Ovary (tissue), 3 donors: ENCODE measurements at regions not wholly inside any gene's neighbourhood (a gene's known extent, or its start where the extent isn't known, plus 50 kb on each side); places are given as distances from the start of the nearest gene placed in this dataset.

ENCODE experiments used
- EP300 ChIP-seq: sonication (generic); formaldehyde crosslinking; IDR thresholded peaks from one replicate; pipeline ENCODE4 v1.6.1; 2017; ENCODE audit warnings: antibody characterized with exemption
- POLR2A ChIP-seq: fragments of 450-650 bp; IDR thresholded peaks from one replicate; pipeline ENCODE4 v1.6.1; 2017; ENCODE audit warnings: antibody characterized with exemption, mild to moderate bottlenecking, moderate library complexity
- TF ChIP-seq, protein P1 (sequence below), 3 donors: fragments of 450-650 bp in 2 of 3; fragments of 200-600 bp in 1 of 3; IDR thresholded peaks; one replicate each; pipeline versions ENCODE4 v1.5.1 to v1.8.0; 2016 to 2022; ENCODE audit warnings: antibody characterized with exemption in 3 of 3, mild to moderate bottlenecking in 1 of 3
- donor health status: DM: no; HTN: no; CAD: no.

DNA sequence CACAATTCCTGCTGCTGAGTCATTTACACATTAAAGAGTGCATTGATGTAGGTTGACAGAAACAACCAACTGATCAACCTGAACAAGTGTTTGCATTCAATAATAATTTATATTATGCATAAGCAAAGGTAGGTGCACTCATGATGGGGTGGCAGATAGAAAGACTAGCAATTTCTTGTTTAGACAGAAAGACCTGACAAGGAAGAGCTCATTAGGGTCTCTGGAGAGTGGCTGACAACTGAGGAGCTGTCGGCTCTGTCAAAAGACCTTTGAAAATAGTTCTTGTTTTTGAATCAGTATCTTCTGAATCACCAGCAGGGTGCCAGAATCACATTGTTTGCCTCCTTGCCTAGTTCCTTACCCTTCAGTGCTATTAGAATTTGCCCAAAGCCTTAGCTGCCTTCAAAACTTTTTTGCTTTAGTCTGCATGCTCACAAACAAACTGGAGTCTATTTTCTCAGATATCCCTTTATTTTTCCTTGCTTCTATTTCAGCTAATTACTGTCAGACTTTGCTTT, 234.7 kb downstream of the BTG1 start:
- TF ChIP-seq POLR2A (no peak), EP300 (no peak)
- TF ChIP-seq, protein P1, sequence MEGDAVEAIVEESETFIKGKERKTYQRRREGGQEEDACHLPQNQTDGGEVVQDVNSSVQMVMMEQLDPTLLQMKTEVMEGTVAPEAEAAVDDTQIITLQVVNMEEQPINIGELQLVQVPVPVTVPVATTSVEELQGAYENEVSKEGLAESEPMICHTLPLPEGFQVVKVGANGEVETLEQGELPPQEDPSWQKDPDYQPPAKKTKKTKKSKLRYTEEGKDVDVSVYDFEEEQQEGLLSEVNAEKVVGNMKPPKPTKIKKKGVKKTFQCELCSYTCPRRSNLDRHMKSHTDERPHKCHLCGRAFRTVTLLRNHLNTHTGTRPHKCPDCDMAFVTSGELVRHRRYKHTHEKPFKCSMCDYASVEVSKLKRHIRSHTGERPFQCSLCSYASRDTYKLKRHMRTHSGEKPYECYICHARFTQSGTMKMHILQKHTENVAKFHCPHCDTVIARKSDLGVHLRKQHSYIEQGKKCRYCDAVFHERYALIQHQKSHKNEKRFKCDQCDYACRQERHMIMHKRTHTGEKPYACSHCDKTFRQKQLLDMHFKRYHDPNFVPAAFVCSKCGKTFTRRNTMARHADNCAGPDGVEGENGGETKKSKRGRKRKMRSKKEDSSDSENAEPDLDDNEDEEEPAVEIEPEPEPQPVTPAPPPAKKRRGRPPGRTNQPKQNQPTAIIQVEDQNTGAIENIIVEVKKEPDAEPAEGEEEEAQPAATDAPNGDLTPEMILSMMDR (IDR thresholded peaks at IDR 0.05): no peak
